AG20443 (cell line): ENCODE measurements at regions not wholly inside any gene's neighbourhood (a gene's known extent, or its start where the extent isn't known, plus 50 kb on each side); places are given as distances from the start of the nearest gene placed in this dataset.

Experiments used
- DNase-seq: peaks from one replicate; pipeline ENCODE4 v3.0.0; 2012; ENCODE audit warnings: low spot score, mixed read lengths

- peak; percentile 72 for DNase-seq
These were observed 58.7 kb upstream of the APOBEC4 start for GRCh38 chr1:183711741-183712361.

- no peak for DNase-seq
These were observed 58.1 kb upstream of the APOBEC4 start for GRCh38 chr1:183711165-183711682.

GRCh38 chr1:183710734-183711133 lies 57.6 kb upstream of the APOBEC4 start:
- no peak for DNase-seq

DNA sequence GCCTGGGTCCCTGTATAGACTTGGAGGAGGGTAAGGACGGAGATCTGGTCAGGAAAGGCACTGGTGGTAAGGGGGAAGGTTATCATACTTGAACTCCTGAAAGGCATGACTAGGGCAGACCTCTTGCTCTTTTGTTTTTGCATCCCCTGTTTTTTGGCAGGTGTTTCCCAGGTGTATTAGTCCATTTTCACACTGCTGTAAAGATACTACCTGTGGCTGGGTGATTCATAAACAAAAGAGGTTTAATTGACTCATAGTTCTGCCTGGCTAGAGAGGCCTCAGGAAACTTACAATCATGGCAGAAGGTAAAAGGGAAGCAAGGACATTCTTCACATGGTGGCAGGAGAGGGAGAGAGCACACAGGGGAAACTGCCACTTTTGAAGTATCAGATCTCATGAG lies 57.2 kb upstream of the APOBEC4 start:
- no peak for DNase-seq

- DNase-seq: no peak
These were observed 51.0 kb upstream of the APOBEC4 start for GRCh38 chr1:183704131-183704530.
